ENCODE measurements at regions not wholly inside any gene's neighbourhood (a gene's known extent, or its start where the extent isn't known, plus 50 kb on each side); places are given as distances from the start of the nearest gene placed in this dataset.

- peaks cover 5% of the 10 kb centered on the region for H3K4me1 Mint-ChIP-seq
- no peak for DNase-seq (ENCODE audit: low read depth, low spot score)
- H3K9me3 Mint-ChIP-seq = peaks cover 5% of the 10 kb centered on the region
- H3K27me3 Mint-ChIP-seq (ENCODE audit: low read depth) = no peaks in the 10 kb centered on the region
- H3K27ac Mint-ChIP-seq (ENCODE audit: unreplicated experiment) = no peak overlapping the region
- no peak for TF ChIP-seq CTCF (conservative IDR thresholded peaks at IDR 0.05)
- H3K4me3 Mint-ChIP-seq = no peak overlapping the region
- peaks cover 2% of the 10 kb centered on the region for H3K36me3 Mint-ChIP-seq (ENCODE audit: low read depth)
Observed at GRCh38 chr2:45330637-45331409, 280.2 kb downstream of the SRBD1 start.

- H3K27ac Mint-ChIP-seq (ENCODE audit: unreplicated experiment) = no peak overlapping the region
- H3K36me3 Mint-ChIP-seq (ENCODE audit: low read depth) = peaks cover 2% of the 10 kb centered on the region
- no peak overlapping the region for H3K4me3 Mint-ChIP-seq
- no peak for TF ChIP-seq CTCF (conservative IDR thresholded peaks at IDR 0.05)
- H3K27me3 Mint-ChIP-seq (ENCODE audit: low read depth) = no peaks in the 10 kb centered on the region
- peaks cover 5% of the 10 kb centered on the region for H3K9me3 Mint-ChIP-seq
- H3K4me1 Mint-ChIP-seq = peaks cover 5% of the 10 kb centered on the region
- no peak for DNase-seq (ENCODE audit: low read depth, low spot score)
Observed at GRCh38 chr2:45330108-45330507, 281.0 kb downstream of the SRBD1 start.

GRCh38 chr2:45329045-45329677, 281.9 kb downstream of the SRBD1 start:
- no peak overlapping the region for H3K27ac Mint-ChIP-seq (ENCODE audit: unreplicated experiment)

DNA sequence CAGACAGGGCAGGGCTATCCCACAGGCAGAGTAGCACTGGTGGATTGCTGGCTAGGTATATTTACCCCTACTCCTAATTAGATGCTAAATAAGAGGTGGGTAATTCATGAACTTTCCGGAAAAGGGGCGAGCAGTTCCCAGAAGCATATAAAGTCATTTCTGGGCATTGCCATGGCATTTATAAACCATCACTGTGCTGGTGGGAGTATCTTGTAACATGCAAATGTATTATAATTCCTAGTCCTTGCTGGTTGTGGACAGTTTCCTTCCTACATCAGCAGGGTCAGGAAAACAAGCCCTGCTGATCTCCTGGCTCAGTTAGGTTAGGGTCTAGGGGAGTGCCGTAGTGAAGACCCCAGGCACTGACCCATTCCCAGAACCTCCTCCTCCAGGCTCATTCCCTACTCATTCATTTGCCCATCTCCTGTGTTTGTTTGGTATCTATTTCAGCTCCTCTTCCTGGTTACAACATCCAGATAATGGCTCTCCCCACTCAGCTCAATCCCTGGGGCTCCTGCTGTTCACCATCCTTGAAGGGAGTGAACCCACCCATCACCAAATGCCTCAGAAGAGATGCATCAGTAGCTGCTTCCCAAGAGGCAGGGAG, 282.7 kb downstream of the SRBD1 start:
- Mint-ChIP-seq H3K27me3 (ENCODE audit: low read depth) (no peaks in the 10 kb centered on the region), H3K4me3 (no peak overlapping the region), H3K9me3 (peaks cover 9% of the 10 kb centered on the region), H3K27ac (ENCODE audit: unreplicated experiment) (no peak overlapping the region), H3K36me3 (ENCODE audit: low read depth) (peaks cover 2% of the 10 kb centered on the region), H3K4me1 (peaks cover 5% of the 10 kb centered on the region)
- TF ChIP-seq CTCF (conservative IDR thresholded peaks at IDR 0.05) = no peak
- no peak for DNase-seq (ENCODE audit: low read depth, low spot score)

More at GRCh38 chr2:45329045-45329677, 281.9 kb downstream of the SRBD1 start:
- H3K27me3 Mint-ChIP-seq (ENCODE audit: low read depth) = no peaks in the 10 kb centered on the region
- peaks cover 5% of the 10 kb centered on the region for H3K9me3 Mint-ChIP-seq
- no peak overlapping the region for H3K4me3 Mint-ChIP-seq
- no peak for DNase-seq (ENCODE audit: low read depth, low spot score)
- peaks cover 2% of the 10 kb centered on the region for H3K36me3 Mint-ChIP-seq (ENCODE audit: low read depth)
- H3K4me1 Mint-ChIP-seq = peaks cover 5% of the 10 kb centered on the region
- no peak for TF ChIP-seq CTCF (conservative IDR thresholded peaks at IDR 0.05)

GRCh38 chr2:45323344-45323743, 287.7 kb downstream of the SRBD1 start:
- peaks cover 2% of the 10 kb centered on the region for H3K27me3 Mint-ChIP-seq (ENCODE audit: low read depth)
- peaks cover 2% of the 10 kb centered on the region for H3K36me3 Mint-ChIP-seq (ENCODE audit: low read depth)
- TF ChIP-seq CTCF (conservative IDR thresholded peaks at IDR 0.05) = no peak
- peaks cover 12% of the 10 kb centered on the region for H3K9me3 Mint-ChIP-seq
- H3K4me1 Mint-ChIP-seq = no peaks in the 10 kb centered on the region
- H3K27ac Mint-ChIP-seq (ENCODE audit: unreplicated experiment) = no peak overlapping the region
- H3K4me3 Mint-ChIP-seq = no peak overlapping the region
- DNase-seq (ENCODE audit: low read depth, low spot score) = no peak

Measured in neural crest cell (in vitro differentiated cells).